SK-N-SH (cell line): ENCODE measurements at regions not wholly inside any gene's neighbourhood (a gene's known extent, or its start where the extent isn't known, plus 50 kb on each side); places are given as distances from the start of the nearest gene placed in this dataset.

Source experiments
- CTCF ChIA-PET: fragments of 300-600, 350-600 bp; formaldehyde crosslinking; extraction: SDS; loops from one replicate; lab custom pipeline; 2021; lab: Yijun Ruan, JAX
- POLR2A ChIA-PET: fragments of 350-600 bp; sonication (Branson Sonifier 250); formaldehyde crosslinking; extraction: SDS; loops from one replicate; lab custom pipeline; 2020; ENCODE audit warnings: antibody characterized with exemption, inconsistent platforms; lab: Yijun Ruan, JAX
- DNase-seq: peaks from one replicate; pipeline ENCODE4 v3.0.0; 2012
- H2AFZ ChIP-seq: fragments of 200-600 bp; sonication (generic); 2 replicates; pipeline ENCODE4 v1.8.1; 2016; ENCODE audit warnings: antibody characterized with exemption, mild to moderate bottlenecking, low read depth
- H3F3A ChIP-seq: fragments of 200-600 bp; sonication (generic); replicated peaks from 2 replicates; pipeline ENCODE3; 2016; ENCODE audit warnings: antibody characterized with exemption, mild to moderate bottlenecking; ENCODE audit not compliant: insufficient read depth
- H3K27ac ChIP-seq, 2 experiments: fragments of 200-500 bp in 1 of 2; fragments of 200-600 bp in 1 of 2; sonication (Bioruptor generic) in 1 of 2; sonication (generic), shearing (Covaris generic) in 1 of 2; 2 replicates each; pipeline versions ENCODE4 v1.5.1 to v1.6.1; 2014 to 2016; ENCODE audit warnings: low read depth in 2 of 2, inconsistent platforms in 1 of 2, low read length in 1 of 2, mild to moderate bottlenecking in 1 of 2, mixed read lengths in 1 of 2
- H3K27me3 ChIP-seq: fragments of 200-600 bp; sonication (generic), shearing (Covaris generic); 2 replicates; pipeline ENCODE4 v1.6.1; 2016; ENCODE audit warnings: mixed run types; ENCODE audit not compliant: insufficient read depth
- H3K36me3 ChIP-seq, 2 experiments: fragments of 200-500 bp in 1 of 2; fragments of 200-600 bp in 1 of 2; sonication (Bioruptor generic) in 1 of 2; sonication (generic) in 1 of 2; replicated peaks in 1 of 2; 2 replicates each; pipeline versions ENCODE3 to v1.5.1; 2014 to 2016; ENCODE audit warnings: low read length in 1 of 2, mild to moderate bottlenecking in 1 of 2; ENCODE audit not compliant: insufficient read depth in 2 of 2, control insufficient read depth in 1 of 2
- H3K4me1 ChIP-seq, 2 experiments: fragments of 200-500 bp in 1 of 2; fragments of 200-600 bp in 1 of 2; sonication (Bioruptor generic) in 1 of 2; sonication (generic), shearing (Covaris generic) in 1 of 2; 2 replicates each; pipeline versions ENCODE4 v1.5.1 to v1.6.1; 2014 to 2016; ENCODE audit warnings: low read depth in 1 of 2, low read length in 1 of 2, mixed run types in 1 of 2; ENCODE audit not compliant: insufficient read depth in 2 of 2, control insufficient read depth in 1 of 2
- H3K4me2 ChIP-seq: fragments of 200-600 bp; sonication (generic), shearing (Covaris generic); 2 replicates; pipeline ENCODE4 v1.6.1; 2017; ENCODE audit warnings: mixed run types
- H3K4me3 ChIP-seq, 2 experiments: fragments of 200-500 bp in 1 of 2; fragments of 200-600 bp in 1 of 2; sonication (Bioruptor generic) in 1 of 2; sonication (generic), shearing (Covaris generic) in 1 of 2; 2 replicates each; pipeline versions ENCODE4 v1.5.1 to v1.8.1; 2014 to 2016; ENCODE audit warnings: low read depth in 2 of 2, inconsistent platforms in 1 of 2, low read length in 1 of 2, mild to moderate bottlenecking in 1 of 2, mixed read lengths in 1 of 2, moderate library complexity in 1 of 2
- H3K79me2 ChIP-seq: fragments of 200-600 bp; sonication (generic); 2 replicates; pipeline ENCODE4 v1.8.1; 2017; ENCODE audit warnings: mild to moderate bottlenecking; ENCODE audit not compliant: insufficient read depth
- H3K9ac ChIP-seq: fragments of 200-600 bp; sonication (generic); 2 replicates; pipeline ENCODE4 v1.6.1; 2017; ENCODE audit warnings: mixed run types
- H3K9me2 ChIP-seq: fragments of 200-600 bp; sonication (generic); 2 replicates; pipeline ENCODE4 v1.6.1; 2017; ENCODE audit warnings: mixed run types
- H3K9me3 ChIP-seq: fragments of 200-600 bp; sonication (generic); 2 replicates; pipeline ENCODE4 v1.6.1; 2017; ENCODE audit warnings: mixed run types, mild to moderate bottlenecking, moderate library complexity
- H4K20me1 ChIP-seq: fragments of 200-600 bp; sonication (generic); 2 replicates; pipeline ENCODE4 v1.6.1; 2017; ENCODE audit warnings: mild to moderate bottlenecking, mixed run types; ENCODE audit not compliant: insufficient read depth
- ELF1 ChIP-seq: IDR thresholded peaks from 2 replicates; pipeline ENCODE4 v1.4.0; 2012
- EP300 ChIP-seq, 2 experiments: IDR thresholded peaks; 2 replicates each; pipeline versions ENCODE4 v1.4.0 to v1.6.1; 2012; ENCODE audit warnings: borderline replicate concordance in 1 of 2, low read depth in 1 of 2, low read length in 1 of 2
- FOXM1 ChIP-seq: IDR thresholded peaks from 2 replicates; pipeline ENCODE4 v1.4.0; 2012; ENCODE audit warnings: low read depth, mild to moderate bottlenecking
- GATA2 ChIP-seq: sonication (generic); formaldehyde crosslinking; IDR thresholded peaks from 2 replicates; pipeline ENCODE4 v1.5.0; 2020; ENCODE audit warnings: mild to moderate bottlenecking, missing genetic modification reagents
- NFIC ChIP-seq: IDR thresholded peaks from 2 replicates; pipeline ENCODE4 v1.4.0; 2012; ENCODE audit warnings: borderline replicate concordance
- NRF1 ChIP-seq: IDR thresholded peaks from 2 replicates; pipeline ENCODE4 v1.6.1; 2012; ENCODE audit warnings: low read depth, mild to moderate bottlenecking, low read length
- RAD21 ChIP-seq: IDR thresholded peaks from 2 replicates; pipeline ENCODE4 v1.6.1; 2012; ENCODE audit warnings: mild to moderate bottlenecking, low read length
- RCOR1 ChIP-seq: fragments of 150-350 bp; IDR thresholded peaks from 2 replicates; pipeline ENCODE4 v1.6.1; 2017; ENCODE audit warnings: antibody characterized with exemption, low read length
- RFX5 ChIP-seq: IDR thresholded peaks from 2 replicates; pipeline ENCODE4 v1.6.1; 2012; ENCODE audit warnings: mild to moderate bottlenecking, improper control_type of control experiment, low read length
- SIN3A ChIP-seq: IDR thresholded peaks from 2 replicates; pipeline ENCODE4 v1.6.1; 2012; ENCODE audit warnings: low read depth, mild to moderate bottlenecking, low read length, moderate library complexity, borderline replicate concordance
- SMC3 ChIP-seq: IDR thresholded peaks from 2 replicates; pipeline ENCODE4 v1.6.1; 2012; ENCODE audit warnings: low read depth, low read length, improper control_type of control experiment
- TCF12 ChIP-seq: IDR thresholded peaks from 2 replicates; pipeline ENCODE4 v1.4.0; 2012
- YY1 ChIP-seq: IDR thresholded peaks from 2 replicates; pipeline ENCODE4 v1.4.0; 2012; ENCODE audit warnings: low read depth, mild to moderate bottlenecking
- WGBS: methylation state at CpG from one replicate; pipeline ENCODE4 v1.1.6; 2017; ENCODE audit warnings: low lambda C conversion rate; 5-methylcytosine and 5-hydroxymethylcytosine counted together
- TF ChIP-seq, protein P1 (sequence below): IDR thresholded peaks from 2 replicates; pipeline ENCODE4 v1.4.0; 2012; ENCODE audit warnings: low read depth, borderline replicate concordance
- TF ChIP-seq, protein P2 (sequence below): IDR thresholded peaks from 2 replicates; pipeline ENCODE4 v1.4.0; 2012; ENCODE audit warnings: low read depth
- TF ChIP-seq, protein P3 (sequence below): fragments of 150-350 bp; IDR thresholded peaks from 2 replicates; pipeline ENCODE4 v1.6.1; 2017; ENCODE audit warnings: antibody characterized with exemption, low read length, low read depth, borderline replicate concordance
- TF ChIP-seq, protein P4 (sequence below): fragments of 200-600 bp; sonication (generic); IDR thresholded peaks from 2 replicates; pipeline ENCODE4 v1.6.1; 2017; ENCODE audit warnings: antibody characterized with exemption, mild to moderate bottlenecking, moderate library complexity
- TF ChIP-seq, protein P5 (sequence below): IDR thresholded peaks from 2 replicates; pipeline ENCODE4 v1.4.0; 2012; ENCODE audit warnings: low read depth, borderline replicate concordance

DNA sequence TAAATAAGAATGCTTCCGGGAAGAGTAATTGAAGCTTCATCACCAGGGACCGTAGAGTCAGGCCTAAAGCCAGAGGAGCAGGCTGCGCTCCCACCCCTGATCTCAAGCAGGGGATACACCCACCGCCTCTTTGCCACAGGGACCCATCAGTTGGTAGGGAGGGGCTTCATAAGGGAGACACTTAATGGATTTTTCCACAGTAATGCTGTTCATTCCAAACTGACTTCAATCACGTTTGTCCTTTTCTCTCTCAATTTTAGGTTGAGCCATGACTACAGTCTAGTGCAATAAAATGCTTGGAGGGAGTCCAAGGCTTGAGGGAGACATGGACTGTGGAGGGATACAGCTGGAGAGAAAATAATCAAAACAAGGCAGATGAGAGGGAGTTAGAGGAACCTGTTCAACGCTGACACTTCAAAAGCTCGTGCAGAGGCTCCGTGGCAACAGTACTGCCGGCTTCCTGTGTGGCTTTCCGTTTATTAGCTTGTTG is 111.5 kb downstream of the SEC16B start (continued):
- TF ChIP-seq NRF1 (no peak), SMC3 (no peak)
- TF ChIP-seq, protein P1, sequence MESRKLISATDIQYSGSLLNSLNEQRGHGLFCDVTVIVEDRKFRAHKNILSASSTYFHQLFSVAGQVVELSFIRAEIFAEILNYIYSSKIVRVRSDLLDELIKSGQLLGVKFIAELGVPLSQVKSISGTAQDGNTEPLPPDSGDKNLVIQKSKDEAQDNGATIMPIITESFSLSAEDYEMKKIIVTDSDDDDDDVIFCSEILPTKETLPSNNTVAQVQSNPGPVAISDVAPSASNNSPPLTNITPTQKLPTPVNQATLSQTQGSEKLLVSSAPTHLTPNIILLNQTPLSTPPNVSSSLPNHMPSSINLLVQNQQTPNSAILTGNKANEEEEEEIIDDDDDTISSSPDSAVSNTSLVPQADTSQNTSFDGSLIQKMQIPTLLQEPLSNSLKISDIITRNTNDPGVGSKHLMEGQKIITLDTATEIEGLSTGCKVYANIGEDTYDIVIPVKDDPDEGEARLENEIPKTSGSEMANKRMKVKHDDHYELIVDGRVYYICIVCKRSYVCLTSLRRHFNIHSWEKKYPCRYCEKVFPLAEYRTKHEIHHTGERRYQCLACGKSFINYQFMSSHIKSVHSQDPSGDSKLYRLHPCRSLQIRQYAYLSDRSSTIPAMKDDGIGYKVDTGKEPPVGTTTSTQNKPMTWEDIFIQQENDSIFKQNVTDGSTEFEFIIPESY, result no peak

DNA sequence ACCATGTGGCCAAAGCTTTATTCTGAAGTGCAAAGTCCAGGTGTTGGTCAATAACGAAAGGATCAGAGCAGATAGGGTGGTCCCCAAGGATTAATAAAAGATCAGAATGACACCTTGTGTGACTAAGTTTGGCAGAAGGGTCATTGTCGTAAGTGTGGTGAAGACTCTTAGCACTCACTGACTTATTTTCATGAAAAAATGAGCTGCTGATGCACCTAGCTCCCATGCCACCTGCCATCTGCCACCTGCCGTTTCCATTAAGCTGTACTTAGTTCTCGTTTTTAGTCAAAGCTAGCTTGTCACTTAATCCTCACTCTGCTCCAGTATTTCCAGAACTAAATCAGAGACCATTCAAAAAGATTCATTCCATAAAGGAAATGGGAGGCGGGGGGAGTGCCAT is 112.6 kb downstream of the SEC16B start:
- Histone ChIP-seq H3K4me3 (no peak overlapping the region), H3K79me2 (no peaks in the 10 kb centered on the region), H3K9ac (no peak overlapping the region), H2AFZ (no peak overlapping the region), H3K27me3 (no peaks in the 10 kb centered on the region), H3K27ac (no peak overlapping the region), H3K4me2 (no peak overlapping the region), H4K20me1 (no peaks in the 10 kb centered on the region), H3K4me1 (no peaks in the 10 kb centered on the region; a peak in 1 of 4 replicates), H3K36me3 (no peaks in the 10 kb centered on the region), H3K9me2 (no peaks in the 10 kb centered on the region), H3F3A (no peaks in the 10 kb centered on the region), H3K9me3 (no peaks in the 10 kb centered on the region)
- TF ChIP-seq NFIC (no peak), SMC3 (no peak), SIN3A (no peak), YY1 (no peak), TCF12 (no peak), RCOR1 (no peak), GATA2 (CRISPR knock-in tag) (no peak), ELF1 (no peak), FOXM1 (no peak), EP300 (IDR thresholded peaks at IDR 0.05; ENCODE audit: borderline replicate concordance in 1 of 2, low read depth in 1 of 2, low read length in 1 of 2) (no peak), RAD21 (no peak)
- TF ChIP-seq, protein P2, sequence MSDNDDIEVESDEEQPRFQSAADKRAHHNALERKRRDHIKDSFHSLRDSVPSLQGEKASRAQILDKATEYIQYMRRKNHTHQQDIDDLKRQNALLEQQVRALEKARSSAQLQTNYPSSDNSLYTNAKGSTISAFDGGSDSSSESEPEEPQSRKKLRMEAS, result no peak
- DNase-seq, result no peak
- POLR2A ChIA-PET, result no interaction called here
- CTCF ChIA-PET, result no interaction called here
- WGBS, result 38% methylated on average over 5 of the region's 5 CpGs

DNA sequence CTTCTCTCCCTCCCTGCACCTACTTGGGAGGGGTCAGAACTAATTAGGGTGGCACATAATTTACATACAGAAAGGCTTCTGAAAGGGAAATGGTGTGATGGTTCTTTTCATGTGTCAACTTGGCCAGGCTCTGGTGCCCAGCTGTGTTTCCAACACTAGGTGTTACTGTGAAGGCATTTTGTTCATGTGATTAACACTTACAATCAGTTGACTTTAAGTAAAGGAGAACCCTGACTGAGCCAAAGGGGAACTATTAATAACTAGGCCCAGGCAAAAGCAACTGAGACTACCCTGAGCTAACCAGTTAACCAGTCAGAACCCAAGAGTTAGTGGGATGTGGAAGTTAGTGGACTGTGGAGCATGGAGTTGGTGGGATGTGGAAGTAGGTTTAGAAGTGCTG is 114.9 kb downstream of the SEC16B start:
- H3K27ac ChIP-seq, result no peak overlapping the region
- TF ChIP-seq, protein P3, sequence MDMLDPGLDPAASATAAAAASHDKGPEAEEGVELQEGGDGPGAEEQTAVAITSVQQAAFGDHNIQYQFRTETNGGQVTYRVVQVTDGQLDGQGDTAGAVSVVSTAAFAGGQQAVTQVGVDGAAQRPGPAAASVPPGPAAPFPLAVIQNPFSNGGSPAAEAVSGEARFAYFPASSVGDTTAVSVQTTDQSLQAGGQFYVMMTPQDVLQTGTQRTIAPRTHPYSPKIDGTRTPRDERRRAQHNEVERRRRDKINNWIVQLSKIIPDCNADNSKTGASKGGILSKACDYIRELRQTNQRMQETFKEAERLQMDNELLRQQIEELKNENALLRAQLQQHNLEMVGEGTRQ, result no peak
- TF ChIP-seq RFX5, result no peak
- TF ChIP-seq, protein P4, sequence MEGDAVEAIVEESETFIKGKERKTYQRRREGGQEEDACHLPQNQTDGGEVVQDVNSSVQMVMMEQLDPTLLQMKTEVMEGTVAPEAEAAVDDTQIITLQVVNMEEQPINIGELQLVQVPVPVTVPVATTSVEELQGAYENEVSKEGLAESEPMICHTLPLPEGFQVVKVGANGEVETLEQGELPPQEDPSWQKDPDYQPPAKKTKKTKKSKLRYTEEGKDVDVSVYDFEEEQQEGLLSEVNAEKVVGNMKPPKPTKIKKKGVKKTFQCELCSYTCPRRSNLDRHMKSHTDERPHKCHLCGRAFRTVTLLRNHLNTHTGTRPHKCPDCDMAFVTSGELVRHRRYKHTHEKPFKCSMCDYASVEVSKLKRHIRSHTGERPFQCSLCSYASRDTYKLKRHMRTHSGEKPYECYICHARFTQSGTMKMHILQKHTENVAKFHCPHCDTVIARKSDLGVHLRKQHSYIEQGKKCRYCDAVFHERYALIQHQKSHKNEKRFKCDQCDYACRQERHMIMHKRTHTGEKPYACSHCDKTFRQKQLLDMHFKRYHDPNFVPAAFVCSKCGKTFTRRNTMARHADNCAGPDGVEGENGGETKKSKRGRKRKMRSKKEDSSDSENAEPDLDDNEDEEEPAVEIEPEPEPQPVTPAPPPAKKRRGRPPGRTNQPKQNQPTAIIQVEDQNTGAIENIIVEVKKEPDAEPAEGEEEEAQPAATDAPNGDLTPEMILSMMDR, result no peak
- TF ChIP-seq, protein P5, sequence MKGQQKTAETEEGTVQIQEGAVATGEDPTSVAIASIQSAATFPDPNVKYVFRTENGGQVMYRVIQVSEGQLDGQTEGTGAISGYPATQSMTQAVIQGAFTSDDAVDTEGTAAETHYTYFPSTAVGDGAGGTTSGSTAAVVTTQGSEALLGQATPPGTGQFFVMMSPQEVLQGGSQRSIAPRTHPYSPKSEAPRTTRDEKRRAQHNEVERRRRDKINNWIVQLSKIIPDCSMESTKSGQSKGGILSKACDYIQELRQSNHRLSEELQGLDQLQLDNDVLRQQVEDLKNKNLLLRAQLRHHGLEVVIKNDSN, result no peak
- TF ChIP-seq EP300 (IDR thresholded peaks at IDR 0.05; ENCODE audit: borderline replicate concordance in 1 of 2, low read depth in 1 of 2, low read length in 1 of 2), result no peak
- CTCF ChIA-PET, result interaction anchor here (1.8 kb wide), 1 partner anchor 91 kb away, joined by 7 read pairs; no protein-coding TSS in a partner anchor
- H2AFZ ChIP-seq, result no peak overlapping the region
- DNase-seq, result no peak
- no peak overlapping the region for H3K4me2 ChIP-seq
- no peaks in the 10 kb centered on the region for H4K20me1 ChIP-seq
- POLR2A ChIA-PET, result no interaction called here
- H3K9me3 ChIP-seq, result no peaks in the 10 kb centered on the region
- H3K9me2 ChIP-seq, result no peaks in the 10 kb centered on the region
- no peak overlapping the region for H3K4me3 ChIP-seq
- H3K27me3 ChIP-seq, result no peaks in the 10 kb centered on the region
- no peaks in the 10 kb centered on the region; a peak in 1 of 4 replicates for H3K4me1 ChIP-seq
- no peak overlapping the region for H3K9ac ChIP-seq
- H3K79me2 ChIP-seq, result no peaks in the 10 kb centered on the region
- H3K36me3 ChIP-seq, result no peaks in the 10 kb centered on the region
- H3F3A ChIP-seq, result no peaks in the 10 kb centered on the region
